HFFc6 (cell line): ENCODE measurements at regions not wholly inside any gene's neighbourhood (a gene's known extent, or its start where the extent isn't known, plus 50 kb on each side); places are given as distances from the start of the nearest gene placed in this dataset.

Source experiments
- DNase-seq: peaks from one replicate; pipeline ENCODE4 v3.0.0-alpha.2; 2018
- H3K27ac Mint-ChIP-seq: 2 replicates; pipeline ENCODE4 v1.8.0; 2020; ENCODE audit warnings: mild to moderate bottlenecking, mixed read lengths
- H3K27me3 Mint-ChIP-seq: 2 replicates; pipeline ENCODE4 v1.8.0; 2021; ENCODE audit warnings: mild to moderate bottlenecking, moderate library complexity, mixed read lengths; ENCODE audit not compliant: insufficient read depth
- H3K36me3 Mint-ChIP-seq: 2 replicates; pipeline ENCODE4 v1.8.0; 2021; ENCODE audit warnings: low read depth, mixed read lengths
- H3K4me1 Mint-ChIP-seq: 2 replicates; pipeline ENCODE4 v1.8.0; 2020; ENCODE audit warnings: low read depth, mixed read lengths
- H3K4me3 Mint-ChIP-seq: 2 replicates; pipeline ENCODE4 v1.8.0; 2020; ENCODE audit warnings: mild to moderate bottlenecking, moderate library complexity, mixed read lengths
- H3K9me3 Mint-ChIP-seq: 2 replicates; pipeline ENCODE4 v1.8.0; 2020; ENCODE audit warnings: mild to moderate bottlenecking, mixed read lengths
- CTCF ChIP-seq: fragments of 200-600 bp; sonication (generic); IDR thresholded peaks from 2 replicates; pipeline ENCODE4 v1.5.0; 2021; ENCODE audit warnings: antibody characterized with exemption, mild to moderate bottlenecking

DNA sequence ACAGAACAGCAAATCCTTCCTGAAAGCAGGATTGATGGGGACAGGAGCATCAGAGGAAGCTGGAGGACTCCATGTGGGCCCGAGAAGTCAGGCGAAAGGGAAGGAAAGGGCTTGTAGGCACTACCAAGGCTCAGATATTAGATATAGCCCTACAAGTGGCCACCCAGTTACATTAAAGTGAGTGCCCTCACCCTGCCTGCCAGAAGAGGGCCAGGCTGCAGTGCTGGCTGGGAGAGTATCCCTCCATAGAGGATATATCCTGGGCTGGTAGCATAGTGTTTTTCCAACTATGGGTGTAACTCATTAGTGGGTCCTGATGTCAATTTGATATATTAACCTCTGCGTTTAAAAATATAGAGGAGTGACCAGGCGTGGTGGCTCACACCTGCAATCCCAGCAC is 285.2 kb downstream of the MYCN start:
- TF ChIP-seq CTCF = no peak
- Mint-ChIP-seq H3K27ac (no peak overlapping the region), H3K9me3 (peaks cover 48% of the 10 kb centered on the region), H3K36me3 (no peaks in the 10 kb centered on the region; the same call in 1 of the 2 replicates), H3K4me3 (no peak overlapping the region), H3K4me1 (no peaks in the 10 kb centered on the region), H3K27me3 (peaks cover 2% of the 10 kb centered on the region; the same call in 1 of the 2 replicates)
- DNase-seq = no peak

DNA sequence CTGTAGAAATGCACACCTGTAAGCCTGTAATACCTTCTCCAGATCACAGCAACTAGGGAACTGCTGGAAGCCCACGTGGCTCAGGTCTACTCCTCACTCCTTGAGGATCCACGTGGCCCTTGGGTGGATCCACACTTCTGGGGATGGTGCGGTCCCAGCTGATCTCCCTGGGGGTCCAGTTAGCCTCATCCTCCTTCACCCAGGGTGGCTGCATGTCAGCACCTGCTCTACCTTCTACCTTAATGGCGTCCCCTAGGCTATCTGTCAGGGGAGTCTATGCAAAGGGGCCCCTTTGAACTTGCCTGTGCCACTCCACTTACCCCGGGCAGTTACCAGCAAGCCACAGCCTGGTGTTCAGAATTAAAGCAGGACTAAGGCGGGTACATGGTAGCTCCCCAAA is 284.7 kb downstream of the MYCN start:
- TF ChIP-seq CTCF = no peak
- peaks cover 48% of the 10 kb centered on the region for H3K9me3 Mint-ChIP-seq
- no peak overlapping the region for H3K27ac Mint-ChIP-seq
- H3K4me1 Mint-ChIP-seq = no peaks in the 10 kb centered on the region
- H3K27me3 Mint-ChIP-seq = peaks cover 2% of the 10 kb centered on the region; the same call in 1 of the 2 replicates
- DNase-seq = no peak
- H3K36me3 Mint-ChIP-seq = no peaks in the 10 kb centered on the region; the same call in 1 of the 2 replicates
- H3K4me3 Mint-ChIP-seq = no peak overlapping the region

DNA sequence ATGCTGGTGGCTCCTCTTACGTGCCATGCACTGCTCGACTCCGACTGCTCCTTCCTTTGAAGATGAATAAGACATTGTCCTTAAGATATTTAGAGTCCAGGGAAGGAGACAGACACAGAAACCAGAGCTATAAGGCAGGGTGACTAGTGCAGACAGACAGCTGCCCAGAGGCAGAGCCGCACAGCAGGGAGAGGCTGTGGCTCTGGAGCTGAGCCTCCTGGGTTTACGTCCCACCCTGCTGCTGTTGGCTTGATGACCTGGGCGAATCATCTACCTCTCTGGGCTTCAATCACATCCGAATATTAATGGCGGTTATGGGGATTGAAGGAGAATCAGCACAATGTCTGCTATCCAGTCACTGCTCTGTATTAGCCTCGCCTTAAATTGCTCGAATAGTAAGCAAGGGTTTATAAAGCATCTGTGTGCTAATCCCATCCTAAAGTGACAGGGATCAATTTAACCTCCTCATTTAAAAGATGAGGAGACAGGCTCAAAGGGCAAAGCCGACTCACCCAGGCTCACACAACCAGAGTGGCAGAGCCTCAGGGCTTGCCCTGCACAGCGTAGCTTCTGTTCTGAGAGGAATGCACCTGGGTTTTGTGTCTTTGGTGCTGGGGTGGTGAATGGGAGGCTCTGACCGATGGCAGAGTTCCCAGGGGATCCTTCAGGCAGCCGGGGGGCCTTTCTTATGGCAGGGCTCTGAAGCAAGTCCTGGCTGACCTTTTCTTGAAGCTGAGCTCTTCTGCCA is 284.1 kb downstream of the MYCN start:
- Mint-ChIP-seq H3K27ac (no peak overlapping the region), H3K36me3 (no peaks in the 10 kb centered on the region; the same call in 1 of the 2 replicates), H3K27me3 (peaks cover 2% of the 10 kb centered on the region; the same call in 1 of the 2 replicates), H3K4me1 (no peaks in the 10 kb centered on the region), H3K9me3 (peaks cover 51% of the 10 kb centered on the region), H3K4me3 (no peak overlapping the region)
- no peak for DNase-seq
- no peak for TF ChIP-seq CTCF

DNA sequence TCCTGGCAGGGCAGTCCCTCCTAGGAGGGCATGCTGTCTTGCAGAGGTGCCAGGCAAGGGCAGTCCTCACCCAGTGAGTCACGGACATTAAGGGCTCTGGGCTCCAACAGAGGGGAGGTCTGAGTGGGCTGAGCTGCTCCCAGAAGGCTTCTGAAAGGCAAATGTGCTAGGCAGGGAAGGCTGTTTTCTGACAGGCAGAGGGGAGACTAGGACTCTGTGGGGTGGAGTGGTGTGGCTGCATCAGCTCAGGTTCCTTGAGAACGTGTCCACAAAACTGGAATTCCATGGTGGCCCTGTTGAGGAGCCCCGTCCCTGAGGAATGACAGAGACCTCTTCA is 283.5 kb downstream of the MYCN start:
- DNase-seq = no peak
- TF ChIP-seq CTCF = no peak
- H3K36me3 Mint-ChIP-seq = no peaks in the 10 kb centered on the region; the same call in 1 of the 2 replicates
- H3K27ac Mint-ChIP-seq = no peak overlapping the region
- peaks cover 2% of the 10 kb centered on the region; the same call in 1 of the 2 replicates for H3K27me3 Mint-ChIP-seq
- peaks cover 47% of the 10 kb centered on the region for H3K9me3 Mint-ChIP-seq
- H3K4me3 Mint-ChIP-seq = no peak overlapping the region
- H3K4me1 Mint-ChIP-seq = no peaks in the 10 kb centered on the region

DNA sequence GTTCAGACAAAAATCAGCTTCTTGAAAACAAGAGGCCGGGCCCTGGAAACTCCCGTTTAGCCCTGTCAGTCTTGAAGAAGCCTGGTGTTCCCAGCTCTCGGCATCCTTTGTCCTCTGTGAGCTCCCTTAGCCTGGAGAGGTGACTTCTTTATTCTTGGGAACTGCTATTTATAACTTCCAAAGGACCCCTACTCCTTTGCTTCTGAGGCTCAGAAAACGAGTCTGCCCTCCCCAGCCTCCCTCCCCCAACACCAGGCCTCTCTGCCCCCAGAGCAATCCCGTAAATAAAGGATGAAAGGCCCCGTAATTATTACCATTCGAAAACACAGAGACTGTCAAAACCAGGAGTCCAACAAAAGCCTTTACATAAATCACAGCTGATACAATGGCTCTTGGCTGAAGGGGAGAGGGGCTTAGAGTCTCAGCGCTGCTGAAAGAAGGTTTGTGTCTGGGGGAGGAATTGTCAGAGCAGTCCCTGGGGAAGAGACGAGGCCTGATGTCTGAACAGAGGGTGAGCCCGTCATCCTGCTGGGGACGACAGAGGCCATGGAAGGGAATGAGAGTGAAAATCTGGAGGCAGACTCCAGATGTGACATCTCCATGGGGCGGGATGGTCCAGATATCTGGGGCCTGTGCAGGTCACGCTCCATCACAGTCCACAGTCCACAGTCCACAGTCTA is 283.0 kb downstream of the MYCN start:
- Mint-ChIP-seq H3K9me3 (peaks cover 44% of the 10 kb centered on the region), H3K4me3 (no peak overlapping the region), H3K36me3 (no peaks in the 10 kb centered on the region; the same call in 1 of the 2 replicates), H3K27me3 (peaks cover 2% of the 10 kb centered on the region; the same call in 1 of the 2 replicates), H3K27ac (no peak overlapping the region), H3K4me1 (no peaks in the 10 kb centered on the region)
- TF ChIP-seq CTCF = no peak
- no peak for DNase-seq
